Neural progenitor cell (in vitro differentiated cells): ENCODE measurements at regions not wholly inside any gene's neighbourhood (a gene's known extent, or its start where the extent isn't known, plus 50 kb on each side); places are given as distances from the start of the nearest gene placed in this dataset.

ENCODE experiments used
- EZH2 ChIP-seq: fragments of 200-600 bp; sonication (generic); IDR thresholded peaks from 2 replicates; pipeline ENCODE4 v1.6.1; 2017; ENCODE audit warnings: antibody characterized with exemption, mild to moderate bottlenecking, moderate library complexity
- TF ChIP-seq, protein P1 (sequence below): fragments of 200-600 bp; sonication (generic); IDR thresholded peaks from 2 replicates; pipeline ENCODE4 v1.5.1; 2017; ENCODE audit warnings: antibody characterized with exemption, mild to moderate bottlenecking

DNA sequence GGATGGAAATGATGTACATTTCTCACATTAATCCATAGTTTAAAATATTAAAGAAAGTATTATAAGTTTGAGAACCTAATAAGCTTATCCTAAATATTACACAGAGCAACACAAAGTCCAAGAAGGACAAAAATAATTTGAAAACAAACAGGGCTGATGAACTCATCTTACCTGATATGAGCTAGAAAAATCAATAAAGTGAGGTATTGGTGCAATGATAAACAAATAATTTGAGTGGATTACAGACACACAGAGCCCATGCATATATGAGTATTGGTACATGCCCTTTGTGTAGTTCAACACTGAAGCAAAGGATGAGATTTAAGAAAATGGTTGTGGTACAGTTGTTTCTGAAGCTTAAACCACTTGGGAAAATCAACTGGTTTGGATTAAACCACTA lies 1139.0 kb downstream of the SUCLG1 start:
- TF ChIP-seq, protein P1, sequence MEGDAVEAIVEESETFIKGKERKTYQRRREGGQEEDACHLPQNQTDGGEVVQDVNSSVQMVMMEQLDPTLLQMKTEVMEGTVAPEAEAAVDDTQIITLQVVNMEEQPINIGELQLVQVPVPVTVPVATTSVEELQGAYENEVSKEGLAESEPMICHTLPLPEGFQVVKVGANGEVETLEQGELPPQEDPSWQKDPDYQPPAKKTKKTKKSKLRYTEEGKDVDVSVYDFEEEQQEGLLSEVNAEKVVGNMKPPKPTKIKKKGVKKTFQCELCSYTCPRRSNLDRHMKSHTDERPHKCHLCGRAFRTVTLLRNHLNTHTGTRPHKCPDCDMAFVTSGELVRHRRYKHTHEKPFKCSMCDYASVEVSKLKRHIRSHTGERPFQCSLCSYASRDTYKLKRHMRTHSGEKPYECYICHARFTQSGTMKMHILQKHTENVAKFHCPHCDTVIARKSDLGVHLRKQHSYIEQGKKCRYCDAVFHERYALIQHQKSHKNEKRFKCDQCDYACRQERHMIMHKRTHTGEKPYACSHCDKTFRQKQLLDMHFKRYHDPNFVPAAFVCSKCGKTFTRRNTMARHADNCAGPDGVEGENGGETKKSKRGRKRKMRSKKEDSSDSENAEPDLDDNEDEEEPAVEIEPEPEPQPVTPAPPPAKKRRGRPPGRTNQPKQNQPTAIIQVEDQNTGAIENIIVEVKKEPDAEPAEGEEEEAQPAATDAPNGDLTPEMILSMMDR: no peak
- no peak for TF ChIP-seq EZH2
